ENCODE measurements at regions not wholly inside any gene's neighbourhood (a gene's known extent, or its start where the extent isn't known, plus 50 kb on each side); places are given as distances from the start of the nearest gene placed in this dataset.

DNA sequence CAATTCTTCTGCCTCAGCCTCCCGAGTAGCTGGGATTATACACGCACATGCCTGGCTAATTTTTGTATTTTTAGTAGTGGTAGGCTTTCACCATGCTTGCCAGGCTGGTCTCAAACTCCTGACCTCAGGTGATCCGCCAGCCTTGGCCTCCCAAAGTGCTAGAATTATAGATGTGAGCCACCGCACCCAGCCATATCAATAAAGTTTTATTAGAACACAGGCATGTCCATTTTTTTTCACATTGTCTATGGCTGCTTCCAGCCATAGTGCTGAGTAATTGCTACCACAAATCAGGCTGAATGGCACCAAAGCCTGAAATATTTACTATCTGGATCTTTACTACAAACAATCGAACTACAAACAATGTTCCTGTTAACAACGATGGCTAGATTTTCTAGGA, 114.4 kb upstream of the IRX6 start (continued):
- peak; percentile 95 for TF ChIP-seq ZBTB40 (IDR thresholded peaks at IDR 0.05)
- TF ChIP-seq ZBTB40 (CRISPR knock-in tag; IDR thresholded peaks at IDR 0.05), result peak; percentile 85
- TF ChIP-seq GTF2A2 (tag; IDR thresholded peaks at IDR 0.05), result no peak

Measured in K562 (cell line).